ENCODE measurements at regions not wholly inside any gene's neighbourhood (a gene's known extent, or its start where the extent isn't known, plus 50 kb on each side); places are given as distances from the start of the nearest gene placed in this dataset.

DNA sequence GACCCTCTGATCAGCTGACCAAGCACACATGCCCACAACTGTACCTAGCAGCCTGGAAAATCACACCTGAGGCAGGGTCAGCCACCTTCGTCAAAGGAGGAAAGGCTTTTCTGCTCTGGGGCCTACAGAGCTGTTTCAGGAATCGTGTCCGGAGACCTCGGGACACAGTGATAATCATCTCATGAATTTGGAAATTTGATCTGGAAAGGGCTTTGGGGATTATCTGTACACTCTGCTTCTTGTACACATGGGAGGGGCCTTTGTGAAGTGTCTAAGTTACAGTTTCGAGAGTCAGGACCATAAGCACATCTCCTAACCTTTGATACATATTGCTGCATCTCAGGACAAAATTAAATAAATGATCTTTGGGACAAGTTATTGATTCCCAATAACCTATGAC lies 1421.2 kb upstream of the TENM4 start:
- peaks cover 11 to 21% (median 12%) of the 10 kb centered on the region in 3 donors for H3K9me3 Mint-ChIP-seq
- POLR2A ChIA-PET, result no interaction called here

DNA sequence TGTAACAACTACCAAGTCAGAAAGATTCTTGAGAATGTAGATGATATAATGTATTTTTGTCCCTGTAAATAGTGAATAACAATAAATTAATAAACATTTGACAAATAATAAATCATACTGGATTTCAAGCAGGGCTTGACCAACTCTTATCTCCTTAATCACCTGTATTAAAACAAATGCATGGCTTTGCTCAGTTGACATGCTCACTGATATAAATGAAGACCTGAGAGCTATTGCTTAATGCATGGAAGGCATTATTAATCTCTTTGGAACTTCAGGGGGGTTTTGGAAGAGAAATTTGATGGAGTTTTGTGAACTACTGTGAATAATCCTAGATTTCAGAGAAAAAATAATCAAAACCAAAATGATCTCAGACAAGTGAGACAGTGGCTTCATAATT lies 1420.4 kb upstream of the TENM4 start:
- ATAC-seq (replicated peaks in 1 of 4), result no peak
- no peak for DNase-seq
- Mint-ChIP-seq H3K36me3 (no peaks in the 10 kb centered on the region), H3K4me1 (no peaks in the 10 kb centered on the region), H3K27ac (no peak overlapping the region), H3K4me3 (no peak overlapping the region), H3K27me3 (no peaks in the 10 kb centered on the region), H3K9me3 (peaks cover 7 to 21% (median 15%) of the 10 kb centered on the region in 3 donors)
- ChIA-PET CTCF (no interaction called here), POLR2A (no interaction called here)
- no peaks in the 10 kb centered on the region for H3K4me1 ChIP-seq (ENCODE audit: control insufficient read depth in 1 of 2, extremely low read depth in 1 of 2, insufficient read depth in 2 of 2, low read length in 2 of 2)
- H3K36me3 ChIP-seq (ENCODE audit: control insufficient read depth in 2 of 2, extremely low read depth in 1 of 2, insufficient read depth in 1 of 2, low read length in 1 of 2), result no peaks in the 10 kb centered on the region
- no peak overlapping the region for H3K4me3 ChIP-seq (ENCODE audit: control insufficient read depth in 1 of 2, extremely low read depth in 1 of 2, low read length in 1 of 2)
- H3K27me3 ChIP-seq (replicated peaks in 1 of 2; ENCODE audit: control insufficient read depth in 2 of 2, extremely low read depth in 1 of 2, insufficient read depth in 2 of 2, low read length in 1 of 2), result no peaks in the 10 kb centered on the region
- H3K27ac ChIP-seq (ENCODE audit: low read length), result no peak overlapping the region
- H3K9me3 ChIP-seq, result no peaks in the 10 kb centered on the region

More for the DNA sequence above, 1421.2 kb upstream of the TENM4 start:
- Histone ChIP-seq H3K27me3 (replicated peaks in 1 of 2; ENCODE audit: control insufficient read depth in 2 of 2, extremely low read depth in 1 of 2, insufficient read depth in 2 of 2, low read length in 1 of 2) (no peaks in the 10 kb centered on the region), H3K36me3 (ENCODE audit: control insufficient read depth in 2 of 2, extremely low read depth in 1 of 2, insufficient read depth in 1 of 2, low read length in 1 of 2) (no peaks in the 10 kb centered on the region), H3K9me3 (no peaks in the 10 kb centered on the region), H3K4me3 (ENCODE audit: control insufficient read depth in 1 of 2, extremely low read depth in 1 of 2, low read length in 1 of 2) (no peak overlapping the region), H3K27ac (ENCODE audit: low read length) (no peak overlapping the region), H3K4me1 (ENCODE audit: control insufficient read depth in 1 of 2, extremely low read depth in 1 of 2, insufficient read depth in 2 of 2, low read length in 2 of 2) (no peaks in the 10 kb centered on the region)
- ATAC-seq (replicated peaks in 1 of 4) (no peak), DNase-seq (no peak)
- Mint-ChIP-seq H3K27me3 (no peaks in the 10 kb centered on the region), H3K27ac (no peak overlapping the region), H3K4me1 (no peaks in the 10 kb centered on the region), H3K4me3 (no peak overlapping the region), H3K36me3 (no peaks in the 10 kb centered on the region)
- CTCF ChIA-PET, result no interaction called here
- 79% methylated on average over 4 of the region's 5 CpGs for WGBS (ENCODE audit: insufficient coverage)

GRCh38 chr11:80860632-80861031 lies 1419.8 kb upstream of the TENM4 start:
- ChIA-PET CTCF (no interaction called here), POLR2A (no interaction called here)
- H3K36me3 Mint-ChIP-seq, result no peaks in the 10 kb centered on the region
- no peak overlapping the region for H3K4me3 Mint-ChIP-seq
- ATAC-seq (replicated peaks in 1 of 4) (no peak), DNase-seq (no peak)
- no peaks in the 10 kb centered on the region for H3K4me1 ChIP-seq (ENCODE audit: control insufficient read depth in 1 of 2, extremely low read depth in 1 of 2, insufficient read depth in 2 of 2, low read length in 2 of 2)
- no peaks in the 10 kb centered on the region for H3K27me3 Mint-ChIP-seq
- H3K27ac ChIP-seq (ENCODE audit: low read length), result no peak overlapping the region
- no peaks in the 10 kb centered on the region for H3K27me3 ChIP-seq (replicated peaks in 1 of 2; ENCODE audit: control insufficient read depth in 2 of 2, extremely low read depth in 1 of 2, insufficient read depth in 2 of 2, low read length in 1 of 2)
- H3K4me1 Mint-ChIP-seq, result no peaks in the 10 kb centered on the region
- H3K4me3 ChIP-seq (ENCODE audit: control insufficient read depth in 1 of 2, extremely low read depth in 1 of 2, low read length in 1 of 2), result no peak overlapping the region
- no peaks in the 10 kb centered on the region for H3K36me3 ChIP-seq (ENCODE audit: control insufficient read depth in 2 of 2, extremely low read depth in 1 of 2, insufficient read depth in 1 of 2, low read length in 1 of 2)
- peaks cover 7 to 15% (median 11%) of the 10 kb centered on the region in 3 donors for H3K9me3 Mint-ChIP-seq
- no peaks in the 10 kb centered on the region for H3K9me3 ChIP-seq
- no peak overlapping the region for H3K27ac Mint-ChIP-seq

GRCh38 chr11:80856066-80856465 lies 1415.2 kb upstream of the TENM4 start:
- H3K9me3 Mint-ChIP-seq, result peaks cover 3 to 11% (median 9%) of the 10 kb centered on the region in 3 donors
- H3K27ac ChIP-seq (ENCODE audit: low read length), result no peak overlapping the region
- H3K4me1 Mint-ChIP-seq, result no peaks in the 10 kb centered on the region
- ChIA-PET POLR2A (no interaction called here), CTCF (no interaction called here)
- no peak overlapping the region for H3K4me3 ChIP-seq (ENCODE audit: control insufficient read depth in 1 of 2, extremely low read depth in 1 of 2, low read length in 1 of 2)
- no peaks in the 10 kb centered on the region for H3K4me1 ChIP-seq (ENCODE audit: control insufficient read depth in 1 of 2, extremely low read depth in 1 of 2, insufficient read depth in 2 of 2, low read length in 2 of 2)
- H3K27ac Mint-ChIP-seq, result no peak overlapping the region
- ATAC-seq (replicated peaks in 1 of 4), result no peak
- H3K9me3 ChIP-seq, result no peaks in the 10 kb centered on the region
- no peaks in the 10 kb centered on the region for H3K27me3 ChIP-seq (replicated peaks in 1 of 2; ENCODE audit: control insufficient read depth in 2 of 2, extremely low read depth in 1 of 2, insufficient read depth in 2 of 2, low read length in 1 of 2)
- WGBS (ENCODE audit: insufficient coverage), result no CpG with 5 or more reads among the region's 1 CpG
- H3K4me3 Mint-ChIP-seq, result no peak overlapping the region
- H3K36me3 Mint-ChIP-seq, result no peaks in the 10 kb centered on the region
- no peaks in the 10 kb centered on the region for H3K27me3 Mint-ChIP-seq
- H3K36me3 ChIP-seq (ENCODE audit: control insufficient read depth in 2 of 2, extremely low read depth in 1 of 2, insufficient read depth in 1 of 2, low read length in 1 of 2), result no peaks in the 10 kb centered on the region
- DNase-seq, result no peak

DNA sequence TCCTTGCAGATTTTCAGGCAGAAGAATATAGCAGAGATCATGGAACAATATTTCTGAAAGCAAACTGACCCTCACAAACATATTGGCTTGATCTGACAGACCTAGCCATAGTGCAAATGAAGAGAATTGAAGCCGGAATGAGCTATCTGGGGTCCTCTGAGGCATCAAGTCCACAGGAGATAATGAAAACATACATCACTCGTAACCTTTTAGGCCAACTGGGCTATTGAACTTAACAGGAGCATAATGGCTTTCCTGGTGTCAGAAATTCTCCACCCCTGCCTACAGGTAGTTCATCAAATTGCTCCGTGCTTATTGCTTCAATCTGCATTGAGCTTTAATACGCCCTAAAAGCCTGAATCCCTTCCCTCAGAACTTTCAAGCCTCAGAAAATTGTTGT lies 1414.6 kb upstream of the TENM4 start:
- Mint-ChIP-seq H3K36me3 (no peaks in the 10 kb centered on the region), H3K9me3 (peaks cover 3 to 11% (median 9%) of the 10 kb centered on the region in 3 donors), H3K27ac (no peak overlapping the region), H3K27me3 (no peaks in the 10 kb centered on the region), H3K4me1 (no peaks in the 10 kb centered on the region), H3K4me3 (no peak overlapping the region)
- H3K36me3 ChIP-seq (ENCODE audit: control insufficient read depth in 2 of 2, extremely low read depth in 1 of 2, insufficient read depth in 1 of 2, low read length in 1 of 2), result no peaks in the 10 kb centered on the region
- DNase-seq (no peak), ATAC-seq (replicated peaks in 1 of 4) (no peak)
- 74% methylated on average over 4 of the region's 4 CpGs for WGBS (ENCODE audit: insufficient coverage)
- ChIA-PET CTCF (no interaction called here), POLR2A (no interaction called here)
- H3K4me3 ChIP-seq (ENCODE audit: control insufficient read depth in 1 of 2, extremely low read depth in 1 of 2, low read length in 1 of 2), result no peak overlapping the region
- H3K4me1 ChIP-seq (ENCODE audit: control insufficient read depth in 1 of 2, extremely low read depth in 1 of 2, insufficient read depth in 2 of 2, low read length in 2 of 2), result no peaks in the 10 kb centered on the region
- H3K9me3 ChIP-seq, result no peaks in the 10 kb centered on the region
- H3K27ac ChIP-seq (ENCODE audit: low read length), result no peak overlapping the region
- no peaks in the 10 kb centered on the region for H3K27me3 ChIP-seq (replicated peaks in 1 of 2; ENCODE audit: control insufficient read depth in 2 of 2, extremely low read depth in 1 of 2, insufficient read depth in 2 of 2, low read length in 1 of 2)

DNA sequence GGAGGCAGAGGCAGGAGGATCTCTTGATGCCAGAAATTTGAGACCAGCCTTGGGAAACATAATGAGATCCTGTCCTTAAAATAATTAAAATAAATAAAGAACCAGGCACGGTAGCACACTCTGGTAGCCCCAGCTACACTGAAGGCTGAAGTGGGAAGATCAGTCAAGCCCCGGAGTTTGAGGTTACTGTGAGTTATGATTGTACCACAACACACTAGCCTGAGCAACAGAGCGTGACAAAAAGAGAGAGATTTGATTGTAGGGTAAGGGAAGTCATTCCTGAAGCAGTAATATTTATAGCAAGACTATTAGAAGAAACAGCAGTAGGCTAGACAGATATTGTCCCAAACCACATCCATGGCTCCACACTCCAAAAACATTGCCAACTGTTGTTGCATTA lies 1408.4 kb upstream of the TENM4 start:
- Histone ChIP-seq H3K36me3 (ENCODE audit: control insufficient read depth in 2 of 2, extremely low read depth in 1 of 2, insufficient read depth in 1 of 2, low read length in 1 of 2) (no peaks in the 10 kb centered on the region), H3K4me1 (ENCODE audit: control insufficient read depth in 1 of 2, extremely low read depth in 1 of 2, insufficient read depth in 2 of 2, low read length in 2 of 2) (no peaks in the 10 kb centered on the region), H3K27ac (ENCODE audit: low read length) (no peak overlapping the region), H3K9me3 (no peaks in the 10 kb centered on the region), H3K27me3 (replicated peaks in 1 of 2; ENCODE audit: control insufficient read depth in 2 of 2, extremely low read depth in 1 of 2, insufficient read depth in 2 of 2, low read length in 1 of 2) (no peaks in the 10 kb centered on the region), H3K4me3 (ENCODE audit: control insufficient read depth in 1 of 2, extremely low read depth in 1 of 2, low read length in 1 of 2) (no peak overlapping the region)
- 79% methylated on average over 2 of the region's 3 CpGs for WGBS (ENCODE audit: insufficient coverage)
- H3K4me3 Mint-ChIP-seq, result no peak overlapping the region
- no peaks in the 10 kb centered on the region for H3K4me1 Mint-ChIP-seq
- H3K36me3 Mint-ChIP-seq, result no peaks in the 10 kb centered on the region
- no peaks in the 10 kb centered on the region for H3K27me3 Mint-ChIP-seq
- POLR2A ChIA-PET, result no interaction called here
- DNase-seq (no peak), ATAC-seq (replicated peaks in 1 of 4) (no peak)
- no peak overlapping the region for H3K27ac Mint-ChIP-seq
- CTCF ChIA-PET, result no interaction called here
- peaks cover 3 to 15% (median 6%) of the 10 kb centered on the region in 3 donors for H3K9me3 Mint-ChIP-seq

DNA sequence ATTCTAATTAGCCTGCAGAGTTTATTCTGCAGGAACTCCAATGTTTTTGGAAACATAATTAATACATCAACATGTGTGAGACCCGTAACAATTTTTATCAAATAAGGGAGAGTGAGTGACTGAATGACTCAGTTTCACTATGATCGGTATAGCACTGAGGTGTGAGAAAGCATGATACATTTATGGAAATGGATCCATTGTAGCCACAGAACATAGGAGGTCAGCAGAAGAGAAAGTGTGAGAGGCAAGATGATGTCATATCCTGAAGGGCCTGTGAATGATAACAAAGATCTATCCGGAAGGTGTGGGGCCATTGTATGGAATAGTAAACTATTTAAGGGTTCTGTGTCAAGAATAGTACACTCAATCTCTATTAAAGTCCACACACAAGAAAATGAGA lies 1406.1 kb upstream of the TENM4 start:
- POLR2A ChIA-PET, result no interaction called here
- 25% methylated on average over 1 of the region's 3 CpGs for WGBS (ENCODE audit: insufficient coverage)
- no peak for ATAC-seq (replicated peaks in 1 of 4)
- Mint-ChIP-seq H3K27me3 (no peaks in the 10 kb centered on the region), H3K4me1 (no peaks in the 10 kb centered on the region), H3K27ac (no peak overlapping the region), H3K4me3 (no peak overlapping the region), H3K36me3 (no peaks in the 10 kb centered on the region), H3K9me3 (peaks cover 3 to 19% (median 10%) of the 10 kb centered on the region in 3 donors)
- H3K4me3 ChIP-seq (ENCODE audit: control insufficient read depth in 1 of 2, extremely low read depth in 1 of 2, low read length in 1 of 2), result no peak overlapping the region
- H3K9me3 ChIP-seq, result no peaks in the 10 kb centered on the region
- H3K27ac ChIP-seq (ENCODE audit: low read length), result no peak overlapping the region
- CTCF ChIA-PET, result no interaction called here
- DNase-seq, result no peak
- no peaks in the 10 kb centered on the region for H3K4me1 ChIP-seq (ENCODE audit: control insufficient read depth in 1 of 2, extremely low read depth in 1 of 2, insufficient read depth in 2 of 2, low read length in 2 of 2)
- no peaks in the 10 kb centered on the region for H3K36me3 ChIP-seq (ENCODE audit: control insufficient read depth in 2 of 2, extremely low read depth in 1 of 2, insufficient read depth in 1 of 2, low read length in 1 of 2)
- H3K27me3 ChIP-seq (replicated peaks in 1 of 2; ENCODE audit: control insufficient read depth in 2 of 2, extremely low read depth in 1 of 2, insufficient read depth in 2 of 2, low read length in 1 of 2), result no peaks in the 10 kb centered on the region
